H1 (cell line): ENCODE measurements at regions not wholly inside any gene's neighbourhood (a gene's known extent, or its start where the extent isn't known, plus 50 kb on each side); places are given as distances from the start of the nearest gene placed in this dataset.

Experiments used
- CTCF ChIA-PET: fragments of 300-600 bp; sonication (Branson Sonifier 250); formaldehyde crosslinking; loops from one replicate; lab custom pipeline; 2021; ENCODE audit not compliant: partially characterized antibody; lab: Charles Lee
- POLR2A ChIA-PET: fragments of 300-600 bp; sonication (Branson Sonifier 250); formaldehyde crosslinking; loops from one replicate; lab custom pipeline; 2021; ENCODE audit warnings: inconsistent platforms; ENCODE audit not compliant: partially characterized antibody; lab: Charles Lee
- DNase-seq, 2 experiments: peaks; one replicate each; pipeline versions ENCODE4 v3.0.0 to v3.0.0-alpha.2; 2010 to 2022; ENCODE audit warnings: low spot score in 2 of 2, low read depth in 1 of 2, mixed read lengths in 1 of 2
- FAIRE-seq: peaks from 2 replicates; lab custom pipeline; 2011; peaks lifted over from hg19 to GRCh38; lab: Jason Lieb, UNC
- H2AFZ ChIP-seq: 2 replicates; pipeline ENCODE4 v1.8.1; 2012; ENCODE audit warnings: low read length, inconsistent platforms
- H2AK5ac ChIP-seq: 2 replicates; pipeline ENCODE4 v1.6.1; 2013; ENCODE audit warnings: low read depth, low read length
- H2BK120ac ChIP-seq: replicated peaks from 2 replicates; pipeline ENCODE3; 2013; ENCODE audit warnings: low read depth, low read length, inconsistent platforms
- H2BK12ac ChIP-seq: 2 replicates; pipeline ENCODE4 v1.6.1; 2013; ENCODE audit warnings: low read depth, low read length
- H2BK15ac ChIP-seq: 2 replicates; pipeline ENCODE4 v1.6.1; 2013; ENCODE audit warnings: low read length
- H2BK20ac ChIP-seq: 2 replicates; pipeline ENCODE4 v1.6.1; 2013; ENCODE audit warnings: low read length
- H2BK5ac ChIP-seq: 2 replicates; pipeline ENCODE4 v1.6.1; 2013; ENCODE audit warnings: low read depth, low read length
- H3K14ac ChIP-seq: 2 replicates; pipeline ENCODE4 v1.6.1; 2013; ENCODE audit warnings: inconsistent platforms; ENCODE audit not compliant: insufficient read length
- H3K18ac ChIP-seq: 2 replicates; pipeline ENCODE4 v1.6.1; 2013; ENCODE audit warnings: low read length; ENCODE audit errors: extremely low read depth
- H3K23ac ChIP-seq: 2 replicates; pipeline ENCODE4 v1.6.1; 2013; ENCODE audit warnings: inconsistent platforms; ENCODE audit not compliant: insufficient read length
- H3K23me2 ChIP-seq: 2 replicates; pipeline ENCODE4 v1.6.1; 2013; ENCODE audit warnings: low read depth, low read length
- H3K27ac ChIP-seq: 2 replicates; pipeline ENCODE4 v1.6.1; 2011; ENCODE audit warnings: low read depth, low read length, inconsistent platforms
- H3K27me3 ChIP-seq, 4 experiments: replicated peaks in 1 of 4; 1 replicate in 1 of 4; 2 replicates in 3 of 4; pipeline versions ENCODE4 v1.6.1 to v1.8.1; 2011 to 2013; ENCODE audit warnings: low read length in 3 of 4, mild to moderate bottlenecking in 3 of 4, inconsistent platforms in 2 of 4, mixed read lengths in 2 of 4, moderate library complexity in 1 of 4; ENCODE audit not compliant: control insufficient read depth in 3 of 4, insufficient read depth in 3 of 4; ENCODE audit errors: extremely low read depth in 1 of 4
- H3K36me3 ChIP-seq, 4 experiments: 2 replicates each; pipeline versions ENCODE4 v1.6.1 to v1.8.1; 2011 to 2013; ENCODE audit warnings: mild to moderate bottlenecking in 4 of 4, low read length in 3 of 4, moderate library complexity in 2 of 4, control low read depth in 1 of 4, inconsistent platforms in 1 of 4; ENCODE audit not compliant: insufficient read depth in 4 of 4, control insufficient read depth in 2 of 4
- H3K4ac ChIP-seq: replicated peaks from 2 replicates; pipeline ENCODE3; 2013; ENCODE audit warnings: low read length, low read depth, mixed read lengths, inconsistent platforms; ENCODE audit not compliant: insufficient read length
- H3K4me1 ChIP-seq, 4 experiments: replicated peaks in 1 of 4; 1 replicate in 1 of 4; 2 replicates in 3 of 4; pipeline versions ENCODE4 v1.6.1 to v1.8.1; 2011 to 2013; ENCODE audit warnings: low read length in 3 of 4, inconsistent platforms in 2 of 4, mixed read lengths in 1 of 4; ENCODE audit not compliant: insufficient read depth in 4 of 4, control insufficient read depth in 3 of 4
- H3K4me2 ChIP-seq, 2 experiments: 2 replicates each; pipeline versions ENCODE4 v1.6.1 to v1.8.1; 2011 to 2013; ENCODE audit warnings: low read depth in 2 of 2, low read length in 2 of 2, control low read depth in 1 of 2, inconsistent platforms in 1 of 2, mild to moderate bottlenecking in 1 of 2; ENCODE audit not compliant: insufficient read depth in 1 of 2
- H3K4me3 ChIP-seq, 4 experiments: fragments of 200-600, 300-600 bp in 1 of 4; sonication (generic), shearing (Covaris generic), sonication (Bioruptor Twin) in 1 of 4; 2 replicates each; pipeline versions ENCODE4 v1.5.1 to v1.8.1; 2011 to 2016; ENCODE audit warnings: low read length in 4 of 4, low read depth in 3 of 4, control low read depth in 2 of 4, inconsistent platforms in 2 of 4, mild to moderate bottlenecking in 2 of 4, mixed read lengths in 1 of 4, moderate library complexity in 1 of 4; ENCODE audit not compliant: insufficient read depth in 2 of 4; ENCODE audit errors: extremely low read depth in 1 of 4
- H3K56ac ChIP-seq: replicated peaks from 2 replicates; pipeline ENCODE3; 2013; ENCODE audit warnings: low read depth, mild to moderate bottlenecking, mixed read lengths, low read length, inconsistent platforms; ENCODE audit not compliant: insufficient read length
- H3K79me1 ChIP-seq: 2 replicates; pipeline ENCODE4 v1.6.1; 2013; ENCODE audit warnings: low read depth, low read length, control low read depth
- H3K79me2 ChIP-seq, 2 experiments: 2 replicates each; pipeline versions ENCODE4 v1.6.1 to v1.8.1; 2012 to 2013; ENCODE audit warnings: low read length in 2 of 2, mild to moderate bottlenecking in 2 of 2, inconsistent platforms in 1 of 2; ENCODE audit not compliant: insufficient read depth in 2 of 2, control insufficient read depth in 1 of 2
- H3K9ac ChIP-seq, 4 experiments: replicated peaks in 1 of 4; 1 replicate in 1 of 4; 2 replicates in 3 of 4; pipeline versions ENCODE4 v1.6.1 to v1.8.1; 2011 to 2013; ENCODE audit warnings: low read depth in 3 of 4, low read length in 3 of 4, control low read depth in 2 of 4, mild to moderate bottlenecking in 2 of 4, moderate library complexity in 2 of 4, inconsistent platforms in 1 of 4; ENCODE audit errors: extremely low read depth in 1 of 4
- H3K9me3 ChIP-seq, 2 experiments: 2 replicates each; pipeline versions ENCODE4 v1.6.1 to v1.8.1; 2012 to 2013; ENCODE audit warnings: mild to moderate bottlenecking in 2 of 2, moderate library complexity in 2 of 2, control low read depth in 1 of 2, inconsistent platforms in 1 of 2, low read depth in 1 of 2, low read length in 1 of 2, mixed read lengths in 1 of 2; ENCODE audit not compliant: insufficient read depth in 2 of 2
- H4K20me1 ChIP-seq, 2 experiments: replicated peaks in 1 of 2; 2 replicates each; pipeline versions ENCODE3 to v1.8.1; 2011 to 2013; ENCODE audit warnings: inconsistent platforms in 2 of 2, low read length in 2 of 2, mild to moderate bottlenecking in 1 of 2; ENCODE audit not compliant: insufficient read depth in 2 of 2, control insufficient read depth in 1 of 2
- H4K5ac ChIP-seq: 2 replicates; pipeline ENCODE4 v1.6.1; 2013; ENCODE audit warnings: low read length, low read depth, mixed read lengths, inconsistent platforms; ENCODE audit not compliant: insufficient read length
- H4K8ac ChIP-seq: 2 replicates; pipeline ENCODE4 v1.8.0; 2013; ENCODE audit warnings: mild to moderate bottlenecking, moderate library complexity, low read length, inconsistent platforms; ENCODE audit not compliant: insufficient read depth; ENCODE audit errors: extremely low read depth
- H4K91ac ChIP-seq: replicated peaks from 2 replicates; pipeline ENCODE3; 2013; ENCODE audit warnings: low read length, mixed read lengths, inconsistent platforms; ENCODE audit not compliant: insufficient read length
- BCL11A ChIP-seq, 2 experiments: IDR thresholded peaks; one replicate each; pipeline ENCODE4 v1.6.1; 2011; ENCODE audit warnings: low read depth in 2 of 2, low read length in 2 of 2, mild to moderate bottlenecking in 2 of 2
- SP1 ChIP-seq: IDR thresholded peaks from 2 replicates; pipeline ENCODE4 v1.6.1; 2011; ENCODE audit warnings: low read depth, low read length
- SUZ12 ChIP-seq: fragments of 200-600 bp; sonication (generic); IDR thresholded peaks from 2 replicates; pipeline ENCODE4 v1.6.1; 2012; ENCODE audit warnings: mild to moderate bottlenecking, inconsistent platforms, low read length, moderate library complexity, mixed read lengths
- TAF7 ChIP-seq: optimal IDR thresholded peaks from 2 replicates; pipeline ENCODE3; 2011; ENCODE audit warnings: low read depth, mild to moderate bottlenecking, inconsistent platforms, low read length, moderate library complexity, borderline replicate concordance
- WGBS, 2 experiments: shearing (Covaris generic) in 1 of 2; methylation state at CpG; one replicate each; pipeline versions ENCODE4 v1.1.6 to v1.1.7; 2013 to 2015; ENCODE audit warnings: low lambda C conversion rate in 2 of 2, mixed read lengths in 2 of 2, inconsistent platforms in 1 of 2, low coverage in 1 of 2, missing lambda C conversion rate in 1 of 2; ENCODE audit not compliant: insufficient replicate concordance in 2 of 2, insufficient coverage in 1 of 2, insufficient read length in 1 of 2; ENCODE audit errors: extremely low coverage in 1 of 2, missing lambda C conversion rate in 1 of 2; 5-methylcytosine and 5-hydroxymethylcytosine counted together

DNA sequence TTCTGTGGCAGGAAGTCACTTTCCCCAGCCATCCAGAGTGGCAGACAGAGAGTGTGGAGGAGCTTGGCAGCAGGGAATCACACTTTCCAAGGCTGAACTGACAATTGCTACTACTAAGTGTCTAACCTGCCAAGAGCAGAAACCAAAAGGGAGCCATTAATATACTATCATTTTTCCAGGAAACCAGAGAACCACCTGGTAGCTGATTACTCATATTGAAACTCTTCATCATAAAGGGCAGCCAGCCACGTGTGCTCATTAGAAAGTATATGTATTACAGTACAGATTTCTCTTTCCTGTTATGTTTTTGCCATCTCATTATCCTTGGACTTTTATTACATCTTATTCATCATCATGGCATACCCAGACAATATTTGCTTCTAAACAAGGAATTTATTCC lies 374.9 kb downstream of the GXYLT1 start:
- H3K36me3 ChIP-seq = no peaks in the 10 kb centered on the region
- H3K27ac ChIP-seq = no peak overlapping the region
- H4K91ac ChIP-seq = no peak overlapping the region
- H3K4me2 ChIP-seq = no peak overlapping the region
- no peak overlapping the region for H2AFZ ChIP-seq
- WGBS, 2 experiments = 96% methylated on average over 1 of the region's 1 CpG; no CpG with 5 or more reads in 1 of the 2 experiments
- H2BK15ac ChIP-seq = no peak overlapping the region
- POLR2A ChIA-PET = no interaction called here
- H4K8ac ChIP-seq = no peak overlapping the region
- H2BK12ac ChIP-seq = no peak overlapping the region
- CTCF ChIA-PET = no interaction called here
- H3K4ac ChIP-seq = no peak overlapping the region
- H2AK5ac ChIP-seq = no peak overlapping the region
- peaks cover 0 to 5% (median 0%) of the 10 kb centered on the region in 4 experiments; a peak in 1 of 7 replicates for H3K4me1 ChIP-seq
- H3K14ac ChIP-seq = no peak overlapping the region
- H3K4me3 ChIP-seq = no peak overlapping the region
- no peak overlapping the region for H3K56ac ChIP-seq
- H3K9me3 ChIP-seq = no peaks in the 10 kb centered on the region
- no peaks in the 10 kb centered on the region for H4K20me1 ChIP-seq
- no peak overlapping the region for H3K23ac ChIP-seq
- FAIRE-seq (no peak), DNase-seq (no peak)
- H3K79me2 ChIP-seq = no peaks in the 10 kb centered on the region
- no peaks in the 10 kb centered on the region; the same call in 1 of the 2 replicates for H3K23me2 ChIP-seq
- TF ChIP-seq BCL11A (IDR thresholded peaks at IDR 0.05; ENCODE audit: low read depth in 2 of 2, low read length in 2 of 2) (no peak), SP1 (no peak), SUZ12 (no peak), TAF7 (no peak)
- H2BK20ac ChIP-seq = no peak overlapping the region
- no peak overlapping the region for H2BK120ac ChIP-seq
- no peak overlapping the region for H2BK5ac ChIP-seq
- H3K9ac ChIP-seq = no peak overlapping the region
- no peaks in the 10 kb centered on the region; a peak in 1 of 7 replicates for H3K27me3 ChIP-seq
- no peaks in the 10 kb centered on the region for H3K79me1 ChIP-seq
- H4K5ac ChIP-seq = no peak overlapping the region
- no peak overlapping the region for H3K18ac ChIP-seq
